Keratinocyte (primary cell): ENCODE measurements at regions not wholly inside any gene's neighbourhood (a gene's known extent, or its start where the extent isn't known, plus 50 kb on each side); places are given as distances from the start of the nearest gene placed in this dataset.

Experiments
- DNase-seq: peaks from one replicate; pipeline ENCODE4 v3.0.0-alpha.2; 2011; ENCODE audit warnings: low read depth, missing footprints, low spot score
- FAIRE-seq: peaks from 2 replicates; lab custom pipeline; 2011; peaks lifted over from hg19 to GRCh38; lab: Jason Lieb, UNC
- H2AFZ ChIP-seq: 2 replicates; pipeline ENCODE4 v1.6.0; 2012; ENCODE audit warnings: low read length, control low read depth, inconsistent platforms; ENCODE audit not compliant: control insufficient read depth
- H3K27ac ChIP-seq: 2 replicates; pipeline ENCODE4 v1.5.1; 2011; ENCODE audit warnings: low read length; ENCODE audit not compliant: control insufficient read depth, insufficient read depth
- H3K27me3 ChIP-seq: 3 replicates; pipeline ENCODE4 v1.6.0; 2011; ENCODE audit warnings: low read length; ENCODE audit not compliant: control insufficient read depth, insufficient read depth; ENCODE audit errors: extremely low read depth
- H3K36me3 ChIP-seq, 2 experiments: 2 replicates in 1 of 2; 3 replicates in 1 of 2; pipeline ENCODE4 v1.5.1; 2011; ENCODE audit warnings: low read length in 2 of 2, mild to moderate bottlenecking in 1 of 2; ENCODE audit not compliant: control insufficient read depth in 2 of 2, insufficient read depth in 2 of 2; ENCODE audit errors: extremely low read depth in 1 of 2
- H3K4me1 ChIP-seq: 3 replicates; pipeline ENCODE4 v1.5.1; 2011; ENCODE audit warnings: low read length; ENCODE audit not compliant: control insufficient read depth, insufficient read depth; ENCODE audit errors: extremely low read depth
- H3K4me2 ChIP-seq: 3 replicates; pipeline ENCODE4 v1.6.0; 2011; ENCODE audit warnings: low read depth, low read length; ENCODE audit not compliant: control insufficient read depth, insufficient read depth; ENCODE audit errors: extremely low read depth
- H3K4me3 ChIP-seq, 3 experiments: fragments of 200-600 bp in 1 of 3; sonication (generic) in 1 of 3; 2 replicates in 2 of 3; 3 replicates in 1 of 3; pipeline ENCODE4 v1.5.1; 2011 to 2016; ENCODE audit warnings: low read length in 3 of 3, mild to moderate bottlenecking in 3 of 3, control low read depth in 2 of 3, inconsistent platforms in 1 of 3, low read depth in 1 of 3, mixed read lengths in 1 of 3, mixed run types in 1 of 3, moderate library complexity in 1 of 3; ENCODE audit not compliant: control insufficient read depth in 2 of 3, insufficient read depth in 2 of 3; ENCODE audit errors: extremely low read depth in 1 of 3
- H3K79me2 ChIP-seq: 2 replicates; pipeline ENCODE4 v1.6.0; 2012; ENCODE audit warnings: low read length; ENCODE audit not compliant: control insufficient read depth, insufficient read depth
- H3K9ac ChIP-seq: 3 replicates; pipeline ENCODE4 v1.6.0; 2011; ENCODE audit warnings: low read length; ENCODE audit not compliant: control insufficient read depth, insufficient read depth; ENCODE audit errors: extremely low read depth
- H3K9me1 ChIP-seq: 3 replicates; pipeline ENCODE4 v1.6.0; 2011; ENCODE audit warnings: low read length; ENCODE audit not compliant: control insufficient read depth, insufficient read depth; ENCODE audit errors: extremely low read depth
- H3K9me3 ChIP-seq: 2 replicates; pipeline ENCODE4 v1.5.1; 2012; ENCODE audit warnings: low read depth, low read length; ENCODE audit not compliant: control insufficient read depth
- H4K20me1 ChIP-seq: 3 replicates; pipeline ENCODE4 v1.6.0; 2011; ENCODE audit warnings: low read length; ENCODE audit not compliant: control insufficient read depth, insufficient read depth; ENCODE audit errors: extremely low read depth
- CTCF ChIP-seq, 3 experiments: IDR thresholded peaks in 1 of 3; conservative IDR thresholded peaks in 1 of 3; optimal IDR thresholded peaks in 1 of 3; 2 replicates in 2 of 3; 3 replicates in 1 of 3; pipeline versions ENCODE3 to v1.5.1; 2011; ENCODE audit warnings: low read length in 3 of 3, mild to moderate bottlenecking in 3 of 3, moderate library complexity in 2 of 3, control low read depth in 1 of 3, inconsistent platforms in 1 of 3; ENCODE audit not compliant: insufficient read depth in 2 of 3; ENCODE audit errors: extremely low read depth in 1 of 3
- EZH2 ChIP-seq: IDR thresholded peaks from one replicate; pipeline ENCODE4 v1.6.1; 2012; ENCODE audit warnings: inconsistent platforms, mild to moderate bottlenecking, low read length, moderate library complexity
- dilution Hi-C: fragments of 300-500 bp; cut with MboI; formaldehyde crosslinking; loops from one replicate; pipeline ENCODE4 v1.7.0; 2020; ENCODE audit warnings: low sequenced_read_pairs; ENCODE audit not compliant: extremely low pct_ligation_motif_present

- H3K4me3 ChIP-seq, result no peak overlapping the region
- H4K20me1 ChIP-seq, result no peaks in the 10 kb centered on the region
- DNase-seq (no peak), FAIRE-seq (no peak)
- no peak overlapping the region for H3K27ac ChIP-seq
- H3K9me1 ChIP-seq, result no peaks in the 10 kb centered on the region
- H3K9ac ChIP-seq, result no peak overlapping the region
- no peak overlapping the region for H3K4me2 ChIP-seq
- H3K27me3 ChIP-seq, result no peaks in the 10 kb centered on the region
- peaks cover 2% of the 10 kb centered on the region for H3K9me3 ChIP-seq
- no peak for TF ChIP-seq EZH2
- no peak for TF ChIP-seq CTCF (optimal IDR thresholded peaks at IDR 0.05 in 1 of 3, IDR thresholded peaks at IDR 0.05 in 1 of 3, conservative IDR thresholded peaks at IDR 0.05 in 1 of 3; ENCODE audit: extremely low read depth in 1 of 3, insufficient read depth in 2 of 3, low read length in 3 of 3)
- no peaks in the 10 kb centered on the region for H3K36me3 ChIP-seq
- no peaks in the 10 kb centered on the region for H3K79me2 ChIP-seq
- no peak overlapping the region for H2AFZ ChIP-seq
- no peaks in the 10 kb centered on the region for H3K4me1 ChIP-seq
- dilution Hi-C loops, result no loop called here
Observed at GRCh38 chr12:34142430-34142829, 120.1 kb downstream of the ALG10 start.

DNA sequence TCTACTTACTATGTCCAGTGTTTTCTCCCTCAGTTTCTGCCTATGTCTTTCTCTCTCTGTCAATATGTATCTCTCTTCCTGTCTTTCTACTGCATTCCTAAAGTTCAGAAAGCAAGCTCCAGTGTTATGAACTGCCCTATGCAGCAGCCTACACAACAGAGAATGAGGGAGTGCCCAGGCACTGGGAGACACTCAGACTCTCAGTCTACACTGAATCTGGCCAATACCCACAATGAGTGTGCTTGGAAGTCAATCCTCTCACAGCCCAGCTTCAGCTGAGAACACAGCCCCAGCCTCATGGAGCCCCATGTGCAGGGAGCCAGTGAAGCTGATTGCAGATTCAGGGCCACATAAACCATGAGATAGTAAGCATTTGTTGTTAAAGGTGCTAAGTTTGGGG, 128.7 kb downstream of the ALG10 start:
- Histone ChIP-seq H3K4me2 (no peak overlapping the region), H3K27me3 (no peaks in the 10 kb centered on the region), H3K4me1 (no peaks in the 10 kb centered on the region), H3K9ac (no peak overlapping the region), H3K36me3 (no peaks in the 10 kb centered on the region), H3K9me3 (no peaks in the 10 kb centered on the region), H2AFZ (no peak overlapping the region), H3K79me2 (no peaks in the 10 kb centered on the region), H4K20me1 (no peaks in the 10 kb centered on the region), H3K4me3 (no peak overlapping the region), H3K9me1 (no peaks in the 10 kb centered on the region), H3K27ac (no peak overlapping the region)
- FAIRE-seq (no peak), DNase-seq (no peak)
- dilution Hi-C loops, result no loop called here
- TF ChIP-seq EZH2, result no peak
- no peak for TF ChIP-seq CTCF (optimal IDR thresholded peaks at IDR 0.05 in 1 of 3, IDR thresholded peaks at IDR 0.05 in 1 of 3, conservative IDR thresholded peaks at IDR 0.05 in 1 of 3; ENCODE audit: extremely low read depth in 1 of 3, insufficient read depth in 2 of 3, low read length in 3 of 3)
